ENCODE measurements at regions not wholly inside any gene's neighbourhood (a gene's known extent, or its start where the extent isn't known, plus 50 kb on each side); places are given as distances from the start of the nearest gene placed in this dataset.

DNA sequence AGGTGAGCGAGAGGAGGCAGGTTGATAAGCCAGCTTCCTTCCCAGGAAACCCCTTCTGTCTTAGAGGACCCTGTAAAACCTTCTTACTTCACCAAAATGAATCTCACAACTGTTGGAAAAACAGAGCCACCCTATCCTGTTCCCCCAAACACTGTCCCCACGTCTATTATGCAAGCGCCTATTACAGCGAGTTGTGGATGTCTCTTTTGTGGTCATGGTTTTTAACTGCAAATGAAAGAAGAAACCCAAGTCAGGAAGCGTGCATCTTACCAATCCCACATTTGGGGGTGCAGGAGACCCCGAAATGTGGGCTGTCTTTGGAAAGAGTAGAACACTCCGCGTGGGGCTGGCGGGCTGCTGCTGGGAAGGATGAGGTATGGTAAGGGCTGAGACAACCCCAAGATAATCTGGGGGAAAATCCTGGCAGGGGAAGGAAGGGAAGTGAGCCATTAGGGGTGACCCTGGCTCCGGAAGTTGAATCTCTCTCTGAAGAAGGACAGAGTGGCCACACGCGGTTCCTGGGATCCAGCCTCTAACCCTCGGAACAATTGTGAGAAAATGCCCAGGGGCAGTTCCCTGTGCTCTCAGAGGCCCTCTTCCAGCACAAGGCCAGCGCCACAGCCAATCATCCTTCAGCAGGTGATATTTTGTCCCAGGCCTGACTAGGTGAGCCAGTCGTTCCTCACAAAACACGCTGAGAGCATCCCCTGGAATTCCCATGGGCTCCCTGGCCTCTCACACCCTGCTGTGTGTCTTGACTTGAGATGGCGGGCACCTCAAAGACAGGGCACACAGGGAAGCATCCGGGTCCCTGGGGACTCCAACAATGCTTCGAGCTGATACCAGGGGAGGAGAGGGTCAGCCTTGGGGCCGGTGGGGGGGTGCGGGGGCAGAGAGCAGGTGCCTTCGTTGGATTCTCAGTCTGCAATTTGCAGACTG is 168.5 kb upstream of the IRF2BP2 start:
- no peak for DNase-seq (ENCODE audit: low read depth)

DNA sequence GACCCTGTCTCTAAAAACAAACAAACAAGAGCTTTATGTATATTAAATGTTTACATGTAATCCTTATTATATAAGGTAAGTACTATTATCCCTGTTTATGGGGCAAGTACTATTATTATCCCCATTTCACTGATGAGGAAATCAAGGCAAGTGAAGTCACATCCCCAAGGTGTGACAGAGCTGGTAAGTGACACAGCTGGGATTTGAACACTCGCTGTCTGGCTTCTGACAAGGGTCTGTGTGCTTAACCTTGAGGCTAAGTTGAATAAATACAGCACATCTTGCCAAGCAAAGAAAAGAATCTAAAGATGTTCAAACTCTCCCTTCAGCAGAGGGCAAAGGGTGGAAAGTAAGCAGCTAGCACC is 167.9 kb upstream of the IRF2BP2 start:
- DNase-seq (ENCODE audit: low read depth) = no peak

DNA sequence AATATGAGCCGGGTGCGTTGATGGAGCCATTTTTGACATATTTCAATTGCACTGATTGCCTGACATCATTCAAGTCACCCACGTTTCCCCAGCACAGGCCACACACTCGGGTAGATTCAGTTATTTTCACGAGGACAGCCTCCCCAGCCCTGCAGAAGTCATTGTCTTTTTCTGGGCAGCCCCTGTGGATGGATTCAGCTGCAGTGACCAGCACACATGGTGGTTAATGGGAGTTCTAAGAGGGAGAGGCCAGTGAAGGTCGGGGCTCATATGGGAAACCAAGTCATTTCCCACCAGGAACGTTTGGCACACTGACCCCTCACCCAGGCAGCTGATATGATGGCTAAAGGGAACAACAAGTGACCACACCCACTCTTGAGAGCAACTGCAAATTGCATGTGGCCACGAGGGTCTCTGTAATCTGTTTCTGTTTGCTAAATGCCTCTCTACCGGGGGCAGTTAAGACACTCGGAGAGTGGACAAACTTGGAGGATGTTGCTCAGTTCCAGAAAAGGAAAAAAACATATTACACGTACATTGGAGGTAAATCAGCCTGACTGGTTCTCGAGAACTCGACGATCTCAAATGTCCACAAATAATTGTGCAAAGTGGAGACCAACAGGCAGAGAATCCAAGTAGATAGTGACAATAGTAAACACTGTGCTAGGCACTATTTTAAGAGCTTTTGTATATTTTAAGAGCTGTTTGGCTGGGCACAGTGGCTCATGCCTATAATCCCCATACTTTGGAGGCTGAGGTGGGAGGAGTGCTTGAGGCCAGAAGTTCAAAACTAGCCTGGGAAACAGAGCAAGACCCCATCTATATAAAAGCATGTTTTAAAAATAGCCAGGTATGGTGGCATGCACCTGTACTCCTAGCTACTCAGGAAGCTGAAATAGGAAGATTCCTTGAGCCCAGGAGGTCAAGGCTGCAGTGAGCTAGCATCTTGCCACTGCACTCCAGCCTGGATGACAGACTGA is 167.2 kb upstream of the IRF2BP2 start:
- DNase-seq (ENCODE audit: low read depth) = no peak

DNA sequence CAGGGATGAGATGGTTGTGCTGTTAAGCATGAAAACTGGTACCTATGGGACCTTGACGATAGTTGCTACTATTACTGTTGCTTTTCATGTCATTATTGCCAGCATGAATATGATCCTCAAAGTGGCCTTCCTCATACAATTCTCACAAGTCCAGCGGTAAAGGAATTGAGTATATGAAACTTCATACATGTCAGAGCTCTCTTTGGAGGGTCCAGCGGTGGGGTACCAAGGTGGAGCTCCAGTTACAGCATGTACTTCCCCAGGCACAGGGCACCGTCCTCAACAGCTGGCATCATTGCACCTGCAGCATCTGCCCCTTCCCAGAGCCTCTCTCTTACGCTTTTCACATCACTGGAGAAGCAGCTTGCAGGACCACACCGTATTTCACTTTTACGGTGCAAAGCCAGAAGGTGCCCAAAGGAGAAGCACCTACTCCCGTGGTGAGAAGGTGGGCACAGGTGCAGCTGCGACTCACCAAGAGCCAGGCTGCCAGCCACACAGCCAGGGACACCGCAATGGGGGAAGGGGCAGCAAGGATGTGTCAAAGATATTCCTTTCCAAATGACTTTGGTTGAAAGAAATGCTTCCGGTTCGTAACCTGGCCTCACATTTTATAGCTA is 166.4 kb upstream of the IRF2BP2 start:
- DNase-seq (ENCODE audit: low read depth) = no peak

DNA sequence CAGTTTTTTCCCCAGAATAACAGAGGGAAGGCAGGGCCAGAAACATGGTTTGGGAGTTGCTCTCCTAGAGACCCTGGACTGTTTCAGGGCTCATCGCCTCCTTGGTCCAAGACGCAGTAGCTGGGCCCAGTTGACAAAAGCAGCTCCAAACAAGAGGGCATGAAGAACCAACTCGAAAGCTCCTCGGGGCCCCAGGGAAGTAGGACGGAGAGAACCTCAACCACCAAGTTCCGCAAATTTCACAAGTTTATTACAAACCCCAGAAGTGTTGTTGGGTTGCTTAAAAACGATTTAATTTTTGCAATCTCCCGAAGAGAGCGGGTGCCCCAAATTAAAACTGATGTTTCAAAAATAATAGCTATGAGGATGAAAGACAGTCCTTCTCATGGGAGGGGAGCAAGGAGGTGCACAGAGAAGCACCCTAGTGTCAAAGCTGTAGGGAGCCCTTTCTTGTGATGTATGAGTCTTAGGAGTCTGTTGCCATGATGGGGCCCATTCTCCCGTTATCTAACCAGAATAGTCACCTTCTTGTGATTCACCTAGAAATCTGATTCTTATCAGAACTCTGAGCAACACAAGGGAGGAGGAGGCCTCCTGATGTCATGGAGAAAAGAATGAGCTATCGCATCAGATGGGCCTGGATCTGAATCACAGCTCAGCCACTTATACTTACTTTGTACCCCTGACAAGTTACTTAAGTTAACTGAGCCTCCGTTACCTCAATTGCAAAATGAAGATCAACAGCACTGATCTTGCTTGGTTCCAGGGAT is 165.7 kb upstream of the IRF2BP2 start:
- no peak for DNase-seq (ENCODE audit: low read depth)

DNA sequence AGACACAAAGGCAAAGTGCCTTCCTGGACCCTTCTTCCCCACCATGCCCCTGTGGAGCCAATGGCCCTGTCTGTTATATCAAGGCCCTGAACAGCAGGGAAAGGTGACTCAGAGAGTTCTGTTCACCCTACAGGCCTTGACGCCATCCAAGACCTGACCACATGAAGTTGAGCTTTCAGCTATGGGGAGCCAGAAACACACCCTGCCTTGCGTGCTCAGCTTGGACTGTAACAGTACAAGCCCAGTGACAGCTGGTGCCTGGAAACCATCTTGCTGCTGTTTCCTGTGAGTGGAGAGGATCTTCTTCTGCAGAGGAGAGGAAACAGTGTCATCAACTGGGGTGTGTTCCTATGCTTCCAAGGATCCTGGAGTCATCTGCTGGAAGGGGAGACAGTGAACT is 165.0 kb upstream of the IRF2BP2 start:
- DNase-seq (ENCODE audit: low read depth) = no peak

DNA sequence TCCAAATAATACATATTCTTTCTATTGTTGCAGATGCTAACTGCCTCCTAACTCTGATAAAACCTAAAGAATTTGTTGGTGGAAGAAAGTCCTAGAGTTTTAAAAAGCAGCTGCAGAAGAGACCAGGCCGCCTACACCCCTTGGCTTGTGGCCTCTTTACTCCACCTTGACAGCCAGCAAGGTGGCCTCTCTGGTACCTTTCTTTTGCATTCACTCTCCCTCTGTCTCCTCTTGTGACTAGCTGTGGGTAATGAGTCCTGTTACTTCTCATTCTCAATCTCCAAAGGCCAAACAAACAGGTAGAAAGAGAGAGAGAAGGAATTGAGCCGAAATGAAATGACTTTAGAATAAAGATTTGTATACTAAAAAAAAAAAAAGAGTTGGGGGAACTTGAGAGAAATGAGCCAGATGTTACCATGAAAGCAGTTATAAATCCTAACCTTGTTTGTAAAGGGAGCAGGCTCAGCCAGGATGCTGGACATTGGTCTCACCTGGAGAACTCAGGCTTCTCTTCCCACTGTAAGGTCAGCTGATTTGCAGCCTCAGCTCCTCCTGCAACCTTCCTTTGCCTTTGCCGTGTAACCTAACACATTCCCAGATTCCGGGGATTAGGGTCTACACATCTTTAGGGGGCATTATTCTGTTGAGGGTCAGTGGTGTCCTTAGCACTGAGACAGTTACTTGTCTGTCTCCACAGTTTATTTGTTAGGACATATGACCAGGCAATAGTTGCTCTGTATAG is 164.1 kb upstream of the IRF2BP2 start:
- no peak for DNase-seq (ENCODE audit: low read depth)

DNA sequence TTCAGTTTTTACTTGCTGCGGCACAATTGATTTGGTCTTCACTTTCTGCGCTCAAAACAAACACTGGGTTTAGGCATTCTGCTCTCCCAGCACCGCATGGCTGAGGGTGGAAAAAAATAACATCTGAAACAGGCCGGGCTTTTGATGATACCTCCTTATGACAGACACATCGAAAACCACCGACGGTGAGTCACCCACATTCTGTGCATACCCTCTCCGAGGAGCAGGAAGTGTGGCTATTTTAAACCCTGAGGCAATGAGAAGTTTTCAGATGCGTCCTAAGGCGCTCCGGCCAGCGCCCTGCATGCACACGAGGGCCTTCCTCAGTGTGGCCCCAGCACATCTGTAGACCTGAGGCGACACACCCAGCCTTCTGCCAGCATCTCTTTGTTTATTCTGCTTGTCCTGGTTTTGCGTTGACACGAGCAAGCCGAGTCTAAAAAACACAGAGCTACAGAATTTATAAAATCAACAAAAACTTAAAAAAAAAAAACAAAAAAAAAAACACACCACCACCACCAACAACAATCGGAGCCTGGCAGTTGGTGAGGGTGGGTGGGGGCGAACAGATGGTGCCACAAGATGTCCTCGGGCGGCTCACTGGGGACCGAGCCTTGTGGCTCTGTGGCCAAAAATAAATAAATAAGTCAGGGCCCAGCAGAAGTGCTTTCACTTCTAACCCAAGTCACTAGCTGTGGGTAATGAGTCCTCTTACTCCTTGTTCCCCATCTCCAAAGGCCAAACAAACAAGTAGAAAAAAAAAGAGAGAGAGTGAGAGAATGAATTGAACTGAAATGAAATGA is 162.6 kb upstream of the IRF2BP2 start:
- peak; percentile 74 for DNase-seq (ENCODE audit: low read depth)

DNA sequence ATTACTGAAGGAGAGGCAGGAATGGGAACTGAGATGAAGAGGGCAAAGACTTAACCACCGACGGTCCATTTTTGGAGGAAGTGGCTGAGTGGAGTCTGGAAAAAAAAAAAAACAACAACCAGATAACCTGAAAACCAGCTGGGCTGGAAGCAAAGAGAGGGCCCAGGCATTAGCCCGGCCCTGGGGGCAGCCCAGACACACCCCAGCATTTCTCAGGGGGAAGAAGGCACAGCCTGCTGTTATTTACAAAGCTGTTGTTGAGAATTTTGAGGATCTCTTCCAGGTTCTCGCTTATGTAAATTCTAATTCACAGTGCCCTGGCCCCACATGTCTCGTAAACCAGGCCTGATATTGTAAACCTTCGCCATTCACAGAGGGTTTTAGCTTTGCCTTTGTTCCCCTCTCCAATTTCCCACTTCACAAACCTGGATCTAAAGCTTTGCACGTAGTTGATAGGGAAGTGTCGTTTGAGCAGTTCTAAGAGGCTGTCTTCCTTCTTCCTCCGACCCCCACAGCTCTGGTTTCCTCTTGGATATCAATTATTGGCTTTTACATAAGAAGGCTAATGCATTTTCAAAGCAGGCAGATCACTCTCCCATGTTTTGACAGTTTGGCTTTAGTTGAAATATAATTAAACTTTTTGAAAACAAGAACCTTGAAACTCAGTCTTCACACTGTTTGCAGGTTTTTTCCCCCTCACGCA is 161.8 kb upstream of the IRF2BP2 start:
- no peak for DNase-seq (ENCODE audit: low read depth)

DNA sequence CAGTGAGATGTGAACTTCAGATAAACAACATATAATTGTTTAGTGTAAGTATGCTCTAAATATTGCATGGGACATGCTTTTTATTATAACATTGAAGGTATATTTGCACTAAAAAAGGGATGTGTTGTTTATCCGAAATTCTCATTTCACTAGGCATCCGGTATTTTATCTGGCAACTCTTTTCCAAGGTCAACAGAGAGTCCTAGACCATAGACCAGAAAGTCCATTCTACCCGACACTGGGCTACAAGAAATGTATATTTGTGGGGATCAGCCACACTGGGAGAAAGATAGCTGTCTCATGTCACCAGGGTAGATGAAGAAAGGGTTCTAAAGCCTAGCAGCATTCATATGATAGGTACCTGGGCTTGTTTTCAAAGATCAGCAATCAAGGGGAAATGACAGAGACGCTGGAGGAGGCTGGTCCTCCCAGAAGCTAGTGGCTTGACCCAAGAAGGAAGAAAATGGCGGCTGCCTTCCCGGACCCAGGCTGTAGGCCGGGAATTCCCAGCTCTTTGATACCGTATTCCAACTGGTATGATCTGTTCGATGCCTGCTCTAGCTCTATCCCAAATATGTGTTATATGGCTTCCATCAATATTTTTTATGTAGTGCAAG is 161.1 kb upstream of the IRF2BP2 start:
- DNase-seq (ENCODE audit: low read depth) = no peak

DNA sequence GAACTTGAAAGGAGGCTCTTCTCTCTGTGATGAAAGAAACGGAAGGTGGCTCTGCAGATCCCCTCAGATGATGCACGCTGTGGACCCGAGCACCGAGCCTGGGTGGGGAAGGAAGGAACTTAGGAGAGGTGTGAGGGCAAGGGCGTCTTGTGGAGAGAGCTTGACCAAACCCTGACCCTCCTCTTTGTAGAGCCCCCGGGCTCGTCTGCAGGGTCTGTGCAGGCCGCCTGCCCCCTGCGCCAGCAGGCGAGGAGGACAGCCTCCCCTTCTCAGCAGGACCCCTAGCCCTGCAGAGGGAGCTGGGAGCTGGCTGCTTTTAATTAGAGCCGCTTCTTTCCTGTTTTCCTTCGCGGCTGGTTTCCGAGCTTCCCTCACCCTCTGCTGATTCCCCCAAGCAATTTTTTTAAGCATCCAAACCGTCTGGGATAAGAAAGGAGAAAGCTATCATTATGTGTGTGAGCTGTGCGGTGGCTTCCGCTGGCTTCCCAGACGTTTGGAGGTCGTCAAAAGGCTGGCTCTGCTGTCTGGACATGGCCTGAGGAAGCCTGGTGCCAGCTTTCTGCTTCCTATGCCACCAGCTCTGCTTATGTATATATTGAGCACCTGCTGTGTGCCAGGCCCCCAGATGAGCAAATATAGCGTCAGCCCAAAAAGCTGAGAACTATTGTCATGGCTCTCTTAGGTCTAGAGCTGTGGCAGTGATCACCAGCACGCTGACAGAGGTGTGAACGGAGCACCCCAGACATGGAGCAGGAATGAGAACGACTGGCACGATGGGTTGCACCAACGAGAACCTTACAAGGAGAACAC is 160.2 kb upstream of the IRF2BP2 start:
- no peak for DNase-seq (ENCODE audit: low read depth)

DNA sequence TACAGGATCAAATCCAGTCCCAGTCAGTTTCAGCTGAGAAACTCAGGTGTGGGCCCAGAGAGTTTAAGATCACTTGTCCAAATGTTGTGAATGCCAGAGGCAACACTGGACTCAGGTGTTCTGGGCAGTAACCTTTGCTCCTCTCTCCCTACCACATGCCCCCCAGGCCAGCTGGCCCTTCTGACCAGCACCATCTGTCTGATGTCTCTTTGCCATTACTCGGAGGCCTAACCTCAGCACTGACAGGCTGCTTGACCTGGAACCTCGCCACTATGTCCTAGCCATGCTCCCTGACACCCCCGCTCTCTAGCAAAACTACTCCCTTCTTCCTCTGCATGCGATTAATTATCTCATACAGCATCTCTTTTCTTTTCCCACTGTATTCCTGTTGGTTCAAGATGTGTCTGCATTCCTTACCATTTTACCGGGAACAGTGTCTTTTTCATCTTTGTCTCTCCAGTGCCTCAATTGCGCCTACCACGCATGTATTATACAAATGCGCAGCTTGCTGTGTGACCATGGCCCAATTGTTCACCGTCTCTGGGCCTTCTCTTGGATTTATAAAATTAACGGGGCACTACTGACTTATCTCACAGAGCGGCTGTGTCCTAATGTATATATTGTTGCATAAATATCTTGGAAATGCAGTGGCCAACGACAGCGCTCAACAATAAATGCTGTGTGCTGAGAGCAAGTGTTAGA is 159.5 kb upstream of the IRF2BP2 start:
- no peak for DNase-seq (ENCODE audit: low read depth)

DNA sequence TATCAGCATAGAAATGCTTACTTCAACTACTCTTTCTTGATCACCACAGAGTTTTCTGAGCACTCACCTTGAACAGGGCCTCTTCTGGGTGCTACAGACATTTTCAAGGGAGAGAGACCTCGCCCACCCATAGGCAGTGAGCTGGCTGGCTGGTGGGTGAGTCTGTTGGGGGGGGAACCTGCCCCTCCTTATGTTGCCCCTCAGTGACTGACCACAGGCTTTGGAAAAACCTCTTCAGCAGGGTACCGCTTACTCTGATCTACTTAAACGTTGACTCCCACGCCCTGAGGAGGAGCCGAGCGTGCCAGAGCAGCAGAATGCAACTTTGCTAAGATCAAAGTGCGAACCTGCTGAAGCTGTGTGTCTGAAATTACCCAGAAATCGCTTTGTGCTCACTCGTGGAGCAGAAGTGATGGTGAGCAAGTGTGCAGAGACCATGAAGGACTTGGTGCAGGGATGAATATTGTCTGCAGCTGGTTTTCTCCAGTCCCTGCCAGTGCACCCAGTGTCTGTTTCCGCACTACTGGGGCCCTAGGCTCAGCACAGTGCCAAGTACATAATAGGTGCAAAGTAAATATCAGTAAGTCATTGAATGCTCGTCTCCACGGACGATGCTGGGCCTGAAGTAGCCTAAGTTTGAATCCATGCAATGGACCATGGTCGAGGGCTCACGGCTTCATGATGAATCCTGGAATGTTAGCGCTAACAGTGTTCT is 158.7 kb upstream of the IRF2BP2 start:
- DNase-seq (ENCODE audit: low read depth) = peak; percentile 31

DNA sequence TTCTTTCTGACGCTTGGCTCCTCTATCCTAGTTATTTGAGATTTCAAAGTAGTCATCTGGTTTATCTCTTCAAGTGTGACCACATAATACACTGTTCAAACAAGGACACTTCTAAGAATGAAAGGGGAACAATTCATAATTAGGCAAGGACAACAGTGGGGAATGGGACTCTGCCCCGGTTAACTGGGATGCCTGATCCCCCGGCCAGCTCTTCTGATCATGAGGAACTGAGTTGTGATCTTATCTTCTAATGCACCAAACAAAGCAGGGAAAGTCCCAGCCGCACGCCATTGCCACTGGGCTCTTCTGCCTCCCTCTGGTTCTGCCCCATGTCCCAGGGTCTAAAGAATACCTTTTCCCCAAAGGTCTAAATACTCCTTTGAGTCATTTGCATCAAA is 158.2 kb upstream of the IRF2BP2 start:
- DNase-seq (ENCODE audit: low read depth) = no peak

DNA sequence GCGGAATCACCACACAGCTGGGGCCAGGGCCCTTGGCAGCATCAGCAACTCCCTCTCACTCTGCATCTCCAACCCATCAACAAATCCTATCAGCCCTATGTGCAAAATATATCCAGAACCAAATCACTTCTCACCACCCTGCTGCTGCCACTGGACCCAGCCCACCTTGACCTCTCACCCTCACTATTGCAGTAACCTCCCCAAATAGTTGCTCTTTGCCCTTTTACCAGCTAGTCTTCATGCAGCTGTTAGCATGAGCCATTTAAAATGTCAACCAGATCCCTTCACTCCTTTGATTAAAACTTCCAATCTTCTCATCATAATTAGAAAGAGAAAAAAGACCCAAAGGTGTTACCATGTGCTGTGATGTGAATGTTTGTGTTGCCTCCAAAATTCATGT is 155.7 kb upstream of the IRF2BP2 start:
- DNase-seq (ENCODE audit: low read depth) = no peak

DNA sequence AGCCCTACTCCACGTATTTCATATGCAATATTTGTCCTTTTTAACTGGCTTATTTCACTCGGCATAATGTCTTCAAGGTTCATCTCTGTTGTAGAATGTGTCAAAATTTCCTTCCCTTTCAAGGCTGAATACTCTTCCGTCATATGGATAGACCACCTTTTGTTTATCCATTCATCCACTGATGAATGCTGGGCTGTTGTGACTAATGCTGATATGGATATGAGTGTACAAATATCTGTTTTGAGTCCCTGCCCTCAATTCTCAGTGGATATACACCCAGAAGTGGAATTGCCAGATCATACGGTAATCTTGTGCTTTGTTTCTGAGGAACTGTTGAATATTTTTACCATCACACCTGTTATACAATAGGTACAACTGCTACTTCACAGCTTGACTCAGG is 155.2 kb upstream of the IRF2BP2 start:
- DNase-seq (ENCODE audit: low read depth) = no peak

DNA sequence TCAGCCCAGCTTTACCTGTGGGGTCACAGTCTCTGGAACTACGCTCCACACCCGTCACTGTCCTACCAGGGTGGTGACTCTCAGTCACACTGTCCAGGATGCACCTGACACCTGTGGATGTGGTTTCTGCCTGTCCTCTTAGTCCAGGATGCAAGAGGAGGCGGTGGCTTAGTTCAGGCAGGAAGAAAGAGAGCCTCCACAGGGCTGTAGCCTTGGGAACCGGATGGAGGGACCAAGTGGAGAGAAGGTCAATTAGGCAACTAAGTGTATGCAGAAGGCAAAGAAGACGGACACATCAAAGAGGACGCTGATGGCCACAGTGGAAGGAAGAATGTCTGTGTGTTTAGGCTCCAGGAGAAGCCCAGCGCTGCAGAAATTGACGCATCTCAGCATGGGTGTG is 153.9 kb upstream of the IRF2BP2 start:
- no peak for DNase-seq (ENCODE audit: low read depth)

Measured in T follicular helper cell (primary cell).